ENCODE measurements at regions not wholly inside any gene's neighbourhood (a gene's known extent, or its start where the extent isn't known, plus 50 kb on each side); places are given as distances from the start of the nearest gene placed in this dataset.
A peak's percentile ranks its signal among the peaks of the same experiment; 100 is the strongest.
"Not testable (repeated sequence)": the region's sequence is repeated elsewhere in the genome, so short reads cannot be mapped to it uniquely, and the experiment has no call there.

DNA sequence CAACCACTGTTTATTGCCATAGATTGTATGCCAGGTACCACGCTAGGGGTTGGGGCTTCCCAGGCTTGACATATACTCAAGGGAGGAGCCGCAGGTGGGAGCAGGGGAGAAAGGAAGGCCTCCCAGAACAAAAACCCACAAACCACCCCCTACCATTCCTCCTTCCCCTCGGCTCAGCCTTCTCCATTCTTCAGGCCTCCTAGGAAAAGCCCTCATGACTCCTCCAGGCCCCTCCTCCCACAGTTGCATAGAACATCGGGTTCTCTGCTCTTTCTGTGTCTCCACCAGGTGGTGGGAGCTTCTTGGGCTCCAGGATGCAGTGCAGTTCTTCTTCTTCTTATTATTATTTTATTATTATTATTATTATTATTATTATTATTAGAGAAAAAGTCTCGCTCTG is 80.3 kb downstream of the ZFP36L2 start:
- DNase-seq (ENCODE audit: low spot score), result no peak

DNA sequence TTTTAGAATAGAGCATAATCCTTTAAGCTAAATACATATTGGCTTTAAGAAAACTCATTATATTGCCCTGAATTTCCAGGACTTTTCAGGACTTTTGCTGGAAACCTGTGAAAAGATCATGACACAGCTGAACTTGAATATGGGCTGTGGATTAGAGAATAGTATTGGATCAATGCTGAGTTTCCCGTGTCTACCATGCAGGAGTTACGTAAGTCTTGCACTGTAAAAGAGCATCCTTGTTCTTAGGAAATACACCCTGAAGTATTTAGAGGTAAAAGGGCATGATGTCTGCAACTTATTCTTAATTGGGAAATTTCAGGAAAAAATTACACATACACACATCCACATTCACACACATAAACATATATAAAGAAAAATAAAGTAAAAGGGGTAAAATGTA is 82.1 kb downstream of the ZFP36L2 start:
- no peak for DNase-seq (ENCODE audit: low spot score)

DNA sequence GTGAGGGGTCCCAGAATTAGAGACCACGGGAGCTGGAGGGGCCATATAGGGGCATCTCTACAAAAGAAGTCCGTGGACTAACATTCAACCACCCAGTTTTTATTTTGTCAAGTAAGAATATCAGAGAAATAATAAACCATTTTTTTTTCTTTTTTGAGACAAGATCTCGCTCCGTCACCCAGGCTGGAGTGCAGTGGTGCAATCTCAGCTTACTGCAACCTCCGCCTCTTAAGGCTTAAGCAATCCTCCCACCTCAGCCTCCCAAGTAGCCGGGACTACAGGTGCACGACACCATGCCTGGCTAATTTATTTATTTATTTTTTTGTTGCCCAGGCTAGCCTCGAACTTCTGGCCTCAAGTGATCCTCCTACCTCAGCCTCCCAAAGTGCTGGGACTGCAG is 82.7 kb downstream of the ZFP36L2 start:
- DNase-seq (ENCODE audit: low spot score), result no peak

DNA sequence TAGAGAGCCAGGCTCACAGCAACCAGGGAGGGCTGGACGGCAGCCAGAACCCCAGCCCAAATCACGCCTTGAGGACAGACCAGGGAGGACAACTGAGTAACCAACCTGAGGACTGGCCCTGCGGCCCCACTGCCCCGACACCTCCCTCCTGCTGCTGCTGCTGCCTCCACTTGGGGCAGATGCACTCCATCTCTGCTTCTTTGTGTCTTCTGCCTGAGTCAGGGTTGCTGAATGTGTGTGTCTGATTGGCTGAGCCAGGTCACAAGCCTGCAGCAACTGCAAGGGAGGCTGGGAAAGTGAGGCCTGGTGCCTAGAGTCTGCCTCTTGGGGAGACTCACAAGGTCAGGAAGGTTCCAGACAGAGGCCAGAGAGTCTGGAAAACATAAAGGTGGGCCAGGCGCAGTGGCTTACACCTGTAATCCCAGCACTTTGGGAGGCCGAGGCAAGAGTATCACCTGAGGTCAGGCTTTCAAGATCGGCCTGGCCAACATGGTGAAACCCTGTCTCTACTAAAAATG is 83.4 kb downstream of the ZFP36L2 start:
- DNase-seq (ENCODE audit: low spot score), result no peak

DNA sequence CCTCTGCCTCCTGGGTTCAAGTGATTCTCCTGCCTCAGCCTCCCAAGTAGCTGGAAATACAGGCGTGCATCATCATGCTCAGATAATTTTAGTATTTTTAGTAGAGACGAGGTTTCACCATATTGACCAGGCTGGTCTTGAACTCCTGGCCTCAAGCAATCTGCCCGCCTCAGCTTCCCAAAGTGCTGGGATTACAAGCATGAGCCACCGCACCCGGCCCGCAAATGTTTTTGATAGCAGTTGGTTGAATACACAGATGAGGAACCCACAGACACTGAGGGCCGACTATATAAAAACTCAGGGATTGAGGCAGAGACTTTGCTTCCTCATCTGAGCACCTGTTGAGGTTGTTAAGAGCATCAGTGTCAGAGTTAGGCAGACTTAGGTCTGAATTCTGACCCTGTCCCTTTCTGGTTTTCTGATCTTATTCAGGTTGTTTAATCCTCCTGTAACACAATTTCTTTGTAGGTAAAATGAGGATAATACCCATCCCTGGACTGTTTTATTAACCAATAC is 84.7 kb downstream of the ZFP36L2 start:
- DNase-seq (ENCODE audit: low spot score), result not testable (repeated sequence)

DNA sequence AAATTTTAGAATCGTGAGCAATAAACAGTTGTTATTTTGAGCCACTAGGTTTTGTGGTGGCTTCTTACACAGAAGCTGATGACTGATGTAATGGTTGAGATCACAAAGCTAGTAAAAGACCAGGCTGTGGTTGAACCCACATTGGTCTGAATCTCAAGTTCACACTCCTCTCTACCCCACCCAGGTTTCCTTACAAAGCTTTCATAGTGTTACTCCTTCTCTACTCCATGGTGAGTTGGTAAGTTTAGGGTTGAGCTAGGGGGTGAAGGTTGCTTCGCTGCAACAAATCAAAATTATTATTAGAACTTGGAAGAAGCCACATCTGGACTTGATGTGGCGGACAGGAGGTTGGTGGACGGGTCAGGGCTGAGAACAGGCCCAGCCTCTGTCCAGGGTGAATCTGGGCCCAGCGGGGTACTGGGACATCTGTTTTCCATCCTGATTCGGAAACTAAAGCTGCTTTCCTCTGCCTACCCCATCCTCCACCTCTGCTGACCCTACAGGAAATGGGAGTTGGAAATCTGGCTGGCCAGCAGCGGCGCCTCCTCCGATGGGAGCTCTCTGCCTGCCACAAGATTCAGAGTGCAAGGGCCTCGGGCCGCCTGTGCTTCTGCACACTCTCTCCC is 86.3 kb downstream of the ZFP36L2 start:
- DNase-seq (ENCODE audit: low spot score), result no peak

DNA sequence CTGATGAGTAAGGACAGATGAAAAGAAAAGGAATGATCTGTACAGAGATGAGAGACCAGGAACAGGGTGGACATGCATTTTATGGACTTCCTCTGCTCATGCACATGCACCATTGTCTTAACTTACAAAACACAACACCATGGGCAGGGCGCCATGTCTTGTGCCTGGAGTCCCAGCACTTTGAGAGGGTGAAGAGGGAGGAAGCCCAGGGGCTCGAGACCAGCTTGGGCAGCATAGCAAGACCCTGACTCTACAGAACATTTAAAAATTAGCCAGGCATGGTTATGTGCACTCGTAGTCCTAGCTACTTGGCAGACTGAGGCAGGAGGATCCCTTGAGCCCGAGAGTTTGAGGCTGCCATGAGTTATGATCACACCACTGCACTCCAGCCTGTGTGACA is 86.9 kb downstream of the ZFP36L2 start:
- DNase-seq (ENCODE audit: low spot score), result no peak

DNA sequence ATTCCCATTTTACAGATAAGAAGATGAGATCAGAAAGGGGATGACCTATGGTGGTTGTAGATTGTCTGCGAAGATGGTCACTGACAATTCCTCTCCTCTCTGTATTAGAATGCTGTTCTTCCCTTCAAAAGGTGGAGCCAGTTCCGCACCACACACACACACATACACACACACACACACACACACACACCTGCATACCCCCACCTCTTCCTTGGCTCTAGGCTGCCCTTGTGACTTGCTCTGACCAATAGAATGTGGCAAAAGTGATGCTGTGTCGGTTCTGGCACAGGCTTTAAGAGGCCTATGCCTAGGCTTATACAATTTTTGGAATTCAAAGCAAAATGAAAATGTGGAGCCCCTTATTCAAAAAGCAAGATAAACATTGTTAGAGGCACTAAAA is 88.0 kb downstream of the ZFP36L2 start:
- no peak for DNase-seq (ENCODE audit: low spot score)

DNA sequence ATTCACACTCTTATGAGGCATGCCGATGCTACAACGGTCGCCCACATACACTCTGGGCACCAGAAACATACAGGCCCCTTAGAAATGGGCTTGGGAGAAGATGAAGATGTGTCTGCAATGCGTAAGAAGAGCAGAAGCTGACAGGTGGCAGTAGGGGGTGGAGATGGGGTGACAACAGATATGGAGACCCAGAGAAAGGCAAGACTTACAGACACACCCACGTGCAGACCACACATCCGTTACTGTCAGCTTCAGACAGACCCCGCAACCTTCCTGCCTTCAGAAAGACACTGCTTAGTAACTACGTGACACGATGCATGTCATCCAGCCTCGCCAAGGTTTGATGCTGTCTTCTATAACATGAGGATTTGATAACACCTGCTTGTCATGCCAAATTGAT is 89.5 kb downstream of the ZFP36L2 start:
- DNase-seq (ENCODE audit: low spot score), result no peak

DNA sequence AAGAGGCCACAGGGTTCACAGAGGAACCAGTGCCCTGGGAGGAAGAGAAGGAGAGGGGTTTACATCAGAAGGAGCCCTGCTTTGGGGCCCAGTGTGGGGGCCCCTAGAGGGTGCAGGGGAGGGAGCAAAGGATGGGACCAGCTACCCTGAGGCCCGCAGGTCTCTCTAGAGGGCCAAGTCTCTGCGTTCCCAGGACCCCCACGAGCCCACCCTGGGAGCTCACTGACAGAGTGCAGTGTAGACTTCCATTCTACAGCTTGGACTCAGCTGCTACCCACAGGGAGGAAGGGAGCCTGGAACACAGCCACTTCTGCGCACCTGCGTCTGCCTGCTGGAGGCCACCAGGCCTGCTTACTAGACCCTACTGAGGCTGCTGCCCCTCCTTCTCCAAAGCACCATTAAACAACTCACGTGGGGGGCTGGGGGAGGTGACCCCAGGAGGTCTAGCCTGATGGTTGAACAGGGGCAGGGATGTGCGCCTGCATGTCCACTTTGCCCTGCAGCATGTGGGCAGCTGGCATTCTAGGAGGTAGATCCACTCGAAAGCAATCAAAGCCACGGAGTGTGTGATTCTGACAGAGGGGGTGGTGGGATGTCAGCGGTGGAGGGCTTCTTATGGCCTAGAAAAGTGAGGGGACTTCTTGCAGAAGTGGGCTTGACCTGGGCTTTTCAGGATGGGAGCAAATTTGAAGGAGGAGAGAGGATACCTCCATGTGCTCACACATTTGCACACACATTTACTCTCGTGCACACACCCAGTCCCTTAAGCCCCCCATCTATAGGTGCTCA is 90.2 kb downstream of the ZFP36L2 start:
- DNase-seq (ENCODE audit: low spot score), result no peak

DNA sequence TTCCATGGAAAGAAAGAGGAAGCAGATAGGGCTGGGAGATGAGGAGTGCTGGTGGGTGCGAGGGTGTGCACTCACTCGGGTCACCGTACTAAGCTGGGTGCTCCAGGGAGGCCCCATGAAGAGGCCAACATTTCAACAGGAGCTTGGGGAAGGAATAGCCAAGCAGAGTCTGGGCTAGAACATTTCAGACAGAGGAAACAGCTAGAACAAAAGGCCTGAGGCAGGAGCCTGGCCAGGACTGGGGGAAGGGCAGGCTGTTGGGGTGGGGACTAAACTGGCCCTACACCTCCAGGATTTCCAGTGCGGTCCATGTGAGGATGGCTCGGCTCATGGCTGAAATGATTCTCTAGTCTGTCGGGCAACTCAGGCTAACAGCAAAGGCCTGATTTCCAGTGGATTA is 90.8 kb downstream of the ZFP36L2 start:
- DNase-seq (ENCODE audit: low spot score), result no peak

DNA sequence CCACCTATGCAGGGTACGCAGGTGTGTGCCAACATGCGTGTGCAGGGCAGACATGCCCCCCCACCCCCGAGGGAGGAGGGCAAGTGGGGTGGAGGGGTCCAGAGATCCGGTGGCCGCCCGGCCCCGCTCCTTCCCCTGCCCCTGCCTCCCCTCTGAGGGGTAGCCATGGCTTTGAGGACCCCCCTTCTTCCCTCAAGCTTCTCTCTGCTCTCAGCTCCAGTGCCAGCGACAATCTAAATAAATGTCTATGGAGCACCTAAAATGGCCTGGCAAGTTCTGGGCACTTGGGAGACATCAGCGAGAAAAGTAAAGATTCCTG is 91.9 kb downstream of the ZFP36L2 start:
- no peak for DNase-seq (ENCODE audit: low spot score)

DNA sequence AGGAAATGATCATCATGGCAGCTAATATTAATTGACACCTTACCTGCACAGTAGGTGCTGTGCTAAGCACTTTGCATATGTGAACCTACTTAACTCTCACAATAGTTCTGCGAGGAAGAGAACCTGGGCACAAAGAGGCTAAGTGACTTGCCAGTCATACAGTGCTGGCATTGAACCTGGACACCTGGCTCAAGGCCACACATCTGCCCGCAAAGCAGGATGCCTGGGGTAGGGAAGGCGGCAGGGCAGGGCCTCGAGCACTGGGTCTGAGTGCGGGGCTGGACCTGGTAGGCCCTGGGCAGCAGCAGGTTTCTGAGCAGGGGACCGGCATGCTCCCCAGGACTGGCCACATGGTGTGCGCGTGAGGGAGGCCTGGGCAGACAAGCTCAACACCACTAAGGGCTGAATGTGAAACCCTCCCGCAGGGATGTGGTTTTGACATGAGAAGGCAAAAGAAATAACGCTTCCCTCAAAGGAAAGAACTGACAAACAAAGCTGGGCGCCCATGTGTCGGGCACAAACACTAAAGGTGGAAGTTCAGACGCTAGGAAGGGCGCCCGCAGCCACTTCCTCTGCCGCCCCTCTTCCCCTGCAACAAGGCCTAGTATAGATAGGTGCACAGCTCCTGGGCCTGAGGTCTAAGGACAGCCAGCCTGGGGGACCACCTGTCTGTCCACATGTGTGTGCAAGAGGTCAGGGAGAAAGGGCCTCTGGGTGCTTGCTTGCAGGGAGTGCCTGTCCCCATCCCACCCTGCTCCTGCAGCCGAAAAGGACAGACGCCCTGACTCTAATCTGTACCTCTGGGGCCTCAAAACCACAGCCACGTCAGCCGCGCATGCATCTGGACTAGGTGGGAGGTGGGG is 92.5 kb downstream of the ZFP36L2 start:
- peak; percentile 75 for DNase-seq (ENCODE audit: low spot score)

DNA sequence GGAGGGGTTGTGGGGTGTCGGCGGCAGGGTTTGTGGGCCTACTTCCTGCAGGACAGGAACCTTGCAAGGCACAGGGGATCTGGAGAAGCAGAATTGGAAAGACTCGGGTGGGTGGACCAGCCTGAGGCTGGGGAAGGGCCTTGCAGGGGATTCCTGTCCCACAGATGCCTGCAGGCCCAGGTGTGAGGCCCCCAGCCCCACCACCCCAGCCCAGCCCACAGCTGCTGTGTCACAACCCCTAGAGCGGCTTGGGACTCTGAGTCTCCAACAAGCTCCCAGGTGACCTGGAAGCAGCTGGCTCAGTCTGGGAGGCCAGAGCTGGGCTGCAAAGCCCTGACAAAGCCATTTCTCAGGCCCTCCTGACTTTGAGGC is 93.1 kb downstream of the ZFP36L2 start:
- no peak for DNase-seq (ENCODE audit: low spot score)

DNA sequence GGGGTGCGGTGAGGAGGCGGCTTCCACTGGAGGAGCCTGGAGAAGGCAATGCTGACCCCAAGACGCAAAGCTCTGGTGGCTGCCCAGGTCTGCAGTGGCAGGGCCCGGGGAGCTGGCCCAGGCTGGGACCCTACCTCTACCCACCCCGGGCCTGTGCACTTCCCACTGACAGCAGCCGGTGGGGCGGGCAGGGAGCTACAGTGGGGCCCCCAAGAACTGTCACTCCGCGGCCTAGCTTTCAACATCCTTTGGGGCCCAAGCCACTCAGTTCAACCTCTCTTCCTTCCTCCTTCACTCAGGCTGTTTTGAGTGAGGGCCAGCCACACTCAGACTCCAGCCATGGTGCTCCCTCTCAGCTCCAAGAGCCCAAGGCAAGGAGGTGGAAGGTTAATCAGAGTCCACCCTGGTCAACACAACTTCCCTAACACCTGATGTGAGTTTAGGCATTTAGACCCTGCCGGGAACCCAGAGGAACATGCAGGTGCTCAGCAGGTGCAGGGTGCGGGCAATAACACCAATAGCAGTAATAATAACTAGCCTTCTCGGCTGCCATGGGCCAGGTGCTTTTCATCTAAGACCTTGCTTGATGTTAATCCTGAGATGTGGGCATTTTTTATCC is 93.6 kb downstream of the ZFP36L2 start:
- no peak for DNase-seq (ENCODE audit: low spot score)

DNA sequence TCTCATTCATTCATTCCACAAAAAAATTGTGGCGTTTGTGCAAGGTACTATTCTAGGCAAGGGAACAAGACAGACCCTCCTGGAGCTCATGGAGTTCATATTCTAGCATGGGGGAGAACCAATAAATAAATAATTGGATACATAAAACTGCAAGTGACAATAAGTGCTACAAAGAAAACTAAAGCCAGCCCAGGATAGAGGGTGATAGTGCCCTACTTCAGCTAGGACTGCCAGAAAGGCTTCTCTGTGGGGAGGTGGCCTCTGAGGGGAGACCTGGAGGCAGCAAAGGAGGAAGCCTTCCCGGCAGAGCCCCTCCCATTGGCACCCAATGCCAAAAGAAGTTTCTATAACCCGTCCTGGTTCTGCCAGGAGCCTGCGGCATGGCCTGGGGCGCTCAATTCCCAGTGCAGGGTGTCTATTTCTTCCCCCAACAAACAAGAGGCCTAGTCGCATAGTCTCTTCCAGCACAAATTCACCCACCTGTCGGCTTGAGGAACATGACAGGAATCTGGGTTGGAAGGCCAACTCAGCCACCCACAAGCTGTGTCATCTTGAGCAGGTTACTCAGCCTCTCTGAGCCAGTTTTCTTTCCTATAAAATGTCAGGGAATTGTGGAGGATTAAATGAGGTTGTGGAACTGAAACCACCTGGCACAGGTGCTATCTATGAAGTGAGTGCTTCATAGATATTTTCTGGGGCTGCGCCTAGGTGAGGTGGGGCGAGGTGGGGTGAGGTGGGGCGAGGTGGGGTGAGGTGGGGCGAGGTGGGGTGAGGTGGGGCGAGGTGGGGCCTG is 94.3 kb downstream of the ZFP36L2 start:
- no peak for DNase-seq (ENCODE audit: low spot score)

DNA sequence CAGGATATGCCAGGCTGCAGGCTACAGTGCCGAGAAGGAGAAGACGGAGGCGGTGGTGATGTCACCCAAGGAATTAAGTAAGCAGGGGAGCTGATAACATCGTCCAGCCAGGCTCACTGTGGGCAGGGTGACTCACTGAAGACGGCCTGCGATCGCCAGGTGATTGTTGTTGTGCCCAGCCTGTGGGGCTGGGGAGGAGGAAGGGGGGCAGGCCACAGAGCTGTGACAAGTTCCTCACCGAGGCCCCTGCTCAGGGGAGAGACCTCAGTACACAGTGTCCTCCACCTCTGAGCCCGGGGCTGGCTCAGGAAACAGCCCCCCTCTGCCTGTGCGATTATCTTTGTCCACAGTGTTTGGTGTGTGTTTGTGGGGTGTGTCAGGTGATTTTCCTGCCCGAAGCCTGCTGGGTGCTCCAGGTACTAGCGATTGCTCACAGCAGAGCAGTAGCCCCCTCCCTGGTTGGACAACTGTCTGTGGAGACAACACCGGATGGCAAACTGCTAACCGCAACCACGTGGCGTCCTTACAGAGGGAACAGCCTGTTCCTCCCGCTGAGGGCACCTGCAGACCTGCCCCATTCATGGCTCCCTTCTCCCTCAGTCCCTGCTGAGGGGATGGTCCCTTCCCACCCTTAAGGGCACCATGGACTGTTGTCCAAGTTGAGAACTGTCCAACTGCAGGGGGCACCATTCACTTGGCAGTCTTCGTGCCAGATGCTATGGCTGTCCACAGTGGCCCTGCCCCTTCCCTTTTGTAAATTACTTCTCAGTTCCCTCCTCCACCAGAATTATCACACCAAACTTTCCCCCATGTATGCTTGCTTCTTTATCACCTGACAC is 95.1 kb downstream of the ZFP36L2 start:
- peak; percentile 51 for DNase-seq (ENCODE audit: low spot score)

DNA sequence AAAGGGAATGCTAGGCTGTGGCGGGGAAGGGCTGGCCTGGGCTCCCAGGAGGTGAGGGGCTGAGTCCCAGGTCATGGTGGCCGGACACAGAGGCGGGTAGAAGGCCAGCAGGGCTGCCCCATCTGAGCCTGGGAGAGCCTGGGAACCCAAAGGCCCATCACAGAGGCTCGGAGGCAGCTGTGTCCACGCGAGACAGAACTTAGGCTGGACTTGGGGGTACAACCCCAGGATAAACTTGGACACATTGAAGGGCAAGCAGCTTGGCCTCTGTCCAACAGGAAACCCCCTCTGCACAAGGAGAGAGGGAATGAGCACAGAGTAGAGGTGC is 95.9 kb downstream of the ZFP36L2 start:
- no peak for DNase-seq (ENCODE audit: low spot score)

DNA sequence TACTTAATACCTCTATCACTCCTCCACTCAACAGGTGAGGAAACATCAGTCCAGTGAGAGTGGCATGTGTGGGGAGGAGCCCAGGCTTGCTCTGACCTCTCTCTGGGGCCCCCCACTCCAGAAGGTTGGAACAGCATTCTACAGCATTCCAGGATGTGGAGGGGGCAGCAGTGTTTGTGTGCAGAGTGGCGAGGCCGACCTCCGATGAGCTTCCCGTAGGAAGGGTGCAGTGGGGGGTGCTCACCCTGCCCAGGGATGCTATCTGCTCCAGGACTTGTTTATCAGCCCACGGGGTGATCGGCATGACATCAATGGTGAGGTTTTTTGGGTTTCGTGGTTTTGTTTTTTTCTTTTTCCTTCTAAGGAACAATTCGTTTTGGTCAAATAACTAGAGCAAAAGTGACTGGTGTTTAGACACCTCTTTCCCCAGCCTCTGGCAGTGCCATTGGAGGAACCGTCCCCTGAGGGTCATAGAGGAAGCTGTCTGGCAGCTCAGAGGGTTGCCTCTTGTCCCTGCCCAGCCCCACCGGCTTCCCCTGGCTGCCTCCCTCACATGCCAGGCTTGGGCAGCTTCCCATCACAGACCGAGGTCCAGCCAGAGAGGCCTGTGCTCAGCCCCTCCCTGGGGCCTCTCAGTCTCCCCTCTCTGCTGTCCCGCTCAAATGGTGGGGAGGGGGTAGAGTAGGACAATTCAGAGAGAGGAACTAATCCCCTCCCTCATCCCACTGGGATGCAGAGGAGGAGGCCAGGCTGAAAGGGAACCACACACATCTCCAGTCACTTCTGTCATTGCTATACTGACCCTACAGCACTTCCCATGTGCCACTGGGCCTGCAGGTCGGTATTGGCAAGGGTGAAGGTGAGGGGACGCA is 96.5 kb downstream of the ZFP36L2 start:
- DNase-seq (ENCODE audit: low spot score), result no peak

DNA sequence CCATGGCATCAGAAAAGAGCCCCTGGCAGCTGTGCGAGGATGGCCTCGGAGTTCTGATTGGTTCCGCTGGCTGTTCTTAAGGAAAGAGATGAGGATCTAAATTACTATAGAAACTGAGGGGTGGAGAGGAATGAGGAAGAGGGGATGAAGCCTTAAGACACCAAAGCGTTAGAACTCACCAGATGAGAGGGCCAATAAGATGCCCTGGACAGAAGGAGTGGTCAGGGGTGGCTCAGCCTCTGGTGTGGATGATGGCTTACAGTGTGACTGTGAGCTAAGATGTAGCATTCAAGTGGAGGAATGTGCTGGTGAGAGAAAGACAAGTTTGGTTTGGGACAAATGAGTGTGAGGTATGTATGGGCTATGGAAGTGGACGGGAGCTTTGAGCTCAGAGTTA is 97.8 kb downstream of the ZFP36L2 start:
- DNase-seq (ENCODE audit: low spot score), result no peak
